Esophagus squamous epithelium (tissue), 5 donors: ENCODE measurements at regions not wholly inside any gene's neighbourhood (a gene's known extent, or its start where the extent isn't known, plus 50 kb on each side); places are given as distances from the start of the nearest gene placed in this dataset.
"Not testable (repeated sequence)": the region's sequence is repeated elsewhere in the genome, so short reads cannot be mapped to it uniquely, and the experiment has no call there.

ENCODE experiments used
- DNase-seq: peaks from one replicate; lab custom pipeline; 2025; lab: John Stamatoyannopoulos, UW
- H3K27ac ChIP-seq, 4 donors: fragments of 200-600 bp; sonication (generic); one replicate each; pipeline ENCODE4 v1.5.1; 2016 to 2019; ENCODE audit warnings: mild to moderate bottlenecking in 1 of 4
- H3K27me3 ChIP-seq, 4 donors: fragments of 200-600 bp; sonication (generic); 1 replicate in 3 of 4; 2 replicates in 1 of 4; pipeline versions ENCODE4 v1.5.1 to v1.6.0; 2017 to 2021; ENCODE audit warnings: antibody characterized with exemption in 1 of 4
- H3K36me3 ChIP-seq, 3 donors: fragments of 200-600 bp; sonication (generic); one replicate each; pipeline ENCODE4 v1.5.1; 2016 to 2019
- H3K4me1 ChIP-seq, 3 donors: fragments of 200-600 bp; sonication (generic); one replicate each; pipeline ENCODE4 v1.5.1; 2017 to 2019
- H3K4me3 ChIP-seq, 4 donors: fragments of 200-600 bp; sonication (generic); 1 replicate in 3 of 4; 2 replicates in 1 of 4; pipeline ENCODE4 v1.5.1; 2016 to 2019; ENCODE audit warnings: mild to moderate bottlenecking in 2 of 4, moderate library complexity in 1 of 4
- H3K9me3 ChIP-seq, 3 donors: fragments of 200-600 bp; sonication (generic); one replicate each; pipeline ENCODE4 v1.5.1; 2016 to 2019
- POLR2A ChIP-seq, 4 donors: fragments of 450-650 bp; IDR thresholded peaks; one replicate each; pipeline ENCODE4 v1.6.1; 2017; ENCODE audit warnings: antibody characterized with exemption in 4 of 4, mild to moderate bottlenecking in 4 of 4, moderate library complexity in 3 of 4
- WGBS, 2 donors: methylation state at CpG; one replicate each; pipeline ENCODE4 v1.1.5; 2018; 5-methylcytosine and 5-hydroxymethylcytosine counted together
- intact Hi-C: fragments of 100-400 bp; cut with DNase I; formaldehyde crosslinking; loops from one replicate; pipeline ENCODE4 v1.15.0; 2022
- TF ChIP-seq, protein P1 (sequence below), 6 experiments: fragments of 450-650 bp in 4 of 6; fragments of 200-600 bp in 2 of 6; sonication (generic) in 2 of 6; IDR thresholded peaks; one replicate each; pipeline ENCODE4 v1.5.1; 2016 to 2019; ENCODE audit warnings: antibody characterized with exemption in 6 of 6, mild to moderate bottlenecking in 4 of 6, moderate library complexity in 4 of 6
- donor health status: DM: yes; HTN: yes; CAD: no.

DNA sequence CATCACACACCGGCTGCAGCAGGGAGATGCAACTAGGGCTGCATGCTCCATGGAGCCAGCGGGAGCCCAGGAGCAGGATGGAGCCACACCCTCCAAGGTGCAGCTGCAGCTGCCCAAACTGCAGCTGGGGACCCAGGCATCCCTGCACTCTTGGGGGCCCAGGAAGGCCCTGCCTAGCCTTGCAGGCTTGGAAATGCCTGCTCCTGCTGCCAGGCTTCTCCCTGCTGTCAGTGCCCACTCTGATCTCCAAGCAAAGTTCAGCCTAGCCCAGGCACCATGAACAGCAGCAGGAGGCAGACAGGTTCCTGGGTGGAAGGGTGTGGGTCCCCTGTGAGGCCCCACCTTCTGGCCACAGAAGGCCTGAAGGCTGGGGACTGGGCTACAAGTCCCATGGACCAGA lies 1057.1 kb downstream of the CDH8 start:
- TF ChIP-seq POLR2A (IDR thresholded peaks at IDR 0.05), result no peak
- TF ChIP-seq, protein P1, sequence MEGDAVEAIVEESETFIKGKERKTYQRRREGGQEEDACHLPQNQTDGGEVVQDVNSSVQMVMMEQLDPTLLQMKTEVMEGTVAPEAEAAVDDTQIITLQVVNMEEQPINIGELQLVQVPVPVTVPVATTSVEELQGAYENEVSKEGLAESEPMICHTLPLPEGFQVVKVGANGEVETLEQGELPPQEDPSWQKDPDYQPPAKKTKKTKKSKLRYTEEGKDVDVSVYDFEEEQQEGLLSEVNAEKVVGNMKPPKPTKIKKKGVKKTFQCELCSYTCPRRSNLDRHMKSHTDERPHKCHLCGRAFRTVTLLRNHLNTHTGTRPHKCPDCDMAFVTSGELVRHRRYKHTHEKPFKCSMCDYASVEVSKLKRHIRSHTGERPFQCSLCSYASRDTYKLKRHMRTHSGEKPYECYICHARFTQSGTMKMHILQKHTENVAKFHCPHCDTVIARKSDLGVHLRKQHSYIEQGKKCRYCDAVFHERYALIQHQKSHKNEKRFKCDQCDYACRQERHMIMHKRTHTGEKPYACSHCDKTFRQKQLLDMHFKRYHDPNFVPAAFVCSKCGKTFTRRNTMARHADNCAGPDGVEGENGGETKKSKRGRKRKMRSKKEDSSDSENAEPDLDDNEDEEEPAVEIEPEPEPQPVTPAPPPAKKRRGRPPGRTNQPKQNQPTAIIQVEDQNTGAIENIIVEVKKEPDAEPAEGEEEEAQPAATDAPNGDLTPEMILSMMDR (IDR thresholded peaks at IDR 0.05), result no peak
- Histone ChIP-seq H3K4me3 (no peak overlapping the region), H3K36me3 (no peaks in the 10 kb centered on the region), H3K27ac (no peak overlapping the region), H3K9me3 (no peaks in the 10 kb centered on the region), H3K27me3 (no peaks in the 10 kb centered on the region), H3K4me1 (no peaks in the 10 kb centered on the region)
- intact Hi-C loops, result no loop called here
- 29% methylated on average over 1 of the region's 2 CpGs; no CpG with 5 or more reads in 1 of the 2 donors for WGBS, 2 donors
- no peak for DNase-seq

DNA sequence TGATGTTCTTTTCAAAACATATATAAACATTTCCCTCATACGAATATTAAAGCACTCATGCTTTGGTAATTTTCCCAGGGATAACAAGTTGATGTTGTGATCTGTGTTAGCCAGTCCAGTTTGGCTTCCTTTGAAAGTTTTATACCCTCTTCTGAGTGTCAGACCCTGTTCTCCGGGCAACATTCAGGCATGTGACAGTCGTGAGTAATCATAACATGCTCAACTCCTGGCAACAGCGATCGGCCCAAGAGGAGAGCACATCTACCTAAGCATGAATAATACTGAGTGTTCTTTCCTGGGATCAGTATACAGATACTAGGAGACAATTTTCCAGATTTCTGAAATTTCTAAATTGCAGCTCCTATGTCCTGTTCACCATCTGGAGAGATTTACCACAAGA lies 1086.4 kb downstream of the CDH8 start:
- DNase-seq, result no peak
- intact Hi-C loops, result no loop called here
- no peak for TF ChIP-seq POLR2A (IDR thresholded peaks at IDR 0.05)
- TF ChIP-seq, protein P1 (IDR thresholded peaks at IDR 0.05), result no peak
- Histone ChIP-seq H3K27me3 (no peaks in the 10 kb centered on the region), H3K27ac (no peak overlapping the region), H3K9me3 (no peaks in the 10 kb centered on the region), H3K36me3 (no peaks in the 10 kb centered on the region), H3K4me3 (no peak overlapping the region), H3K4me1 (no peaks in the 10 kb centered on the region)
- 60 to 66% methylated on average over 5 of the region's 5 CpGs for WGBS, 2 donors

DNA sequence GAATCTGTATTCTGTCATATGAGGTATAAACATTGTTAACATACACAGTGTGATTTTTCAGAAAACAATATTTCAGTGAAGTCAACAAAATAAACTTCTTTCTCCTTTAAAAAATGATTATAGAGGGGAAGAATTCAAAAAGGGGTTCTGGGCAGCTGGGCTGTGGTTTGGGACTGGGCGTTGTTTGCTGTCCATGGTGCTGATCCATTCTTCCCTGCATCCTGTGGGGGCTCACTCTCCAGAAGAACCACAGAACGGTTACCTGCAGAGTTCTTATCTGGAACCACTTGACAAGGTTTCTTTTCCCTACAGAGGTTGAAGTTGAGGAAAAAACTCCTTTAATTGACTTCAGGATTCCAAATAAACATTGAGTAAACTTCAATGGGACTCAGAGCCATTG lies 1091.0 kb downstream of the CDH8 start:
- H3K4me1 ChIP-seq, result no peaks in the 10 kb centered on the region
- intact Hi-C loops, result no loop called here
- no peak overlapping the region for H3K4me3 ChIP-seq
- TF ChIP-seq, protein P1 (IDR thresholded peaks at IDR 0.05), result no peak
- TF ChIP-seq POLR2A (IDR thresholded peaks at IDR 0.05), result no peak
- H3K9me3 ChIP-seq, result no peaks in the 10 kb centered on the region
- no peak overlapping the region for H3K27ac ChIP-seq
- H3K36me3 ChIP-seq, result no peaks in the 10 kb centered on the region
- no peaks in the 10 kb centered on the region for H3K27me3 ChIP-seq
- WGBS, 2 donors, result 0 to 10% methylated on average over 2 of the region's 2 CpGs
- DNase-seq, result no peak

DNA sequence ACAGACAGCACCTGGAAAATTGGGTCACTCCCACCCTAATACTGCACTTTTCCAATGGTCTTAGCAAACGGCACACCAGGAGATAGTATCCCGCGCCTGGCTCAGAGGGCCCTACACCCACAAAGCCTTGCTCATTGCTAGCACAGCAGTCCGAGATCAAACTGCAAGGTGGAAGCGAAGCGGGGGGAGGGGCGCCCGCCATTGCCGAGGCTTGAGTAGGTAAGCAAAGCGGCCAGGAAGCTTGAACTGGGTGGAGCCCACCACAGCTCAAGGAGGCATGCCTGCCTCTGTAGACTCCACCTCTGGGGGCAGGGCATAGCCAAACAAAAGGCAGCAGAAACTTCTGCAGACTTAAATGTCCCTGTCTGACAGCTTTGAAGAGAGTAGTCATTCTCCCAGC lies 1100.0 kb downstream of the CDH8 start:
- H3K4me1 ChIP-seq, intact Hi-C loops, H3K36me3 ChIP-seq, H3K27ac ChIP-seq, H3K4me3 ChIP-seq, H3K27me3 ChIP-seq, DNase-seq, H3K9me3 ChIP-seq: not testable (repeated sequence)
- WGBS, 2 donors, result 95% methylated on average over 3 of the region's 10 CpGs; no CpG with 5 or more reads in 1 of the 2 donors

DNA sequence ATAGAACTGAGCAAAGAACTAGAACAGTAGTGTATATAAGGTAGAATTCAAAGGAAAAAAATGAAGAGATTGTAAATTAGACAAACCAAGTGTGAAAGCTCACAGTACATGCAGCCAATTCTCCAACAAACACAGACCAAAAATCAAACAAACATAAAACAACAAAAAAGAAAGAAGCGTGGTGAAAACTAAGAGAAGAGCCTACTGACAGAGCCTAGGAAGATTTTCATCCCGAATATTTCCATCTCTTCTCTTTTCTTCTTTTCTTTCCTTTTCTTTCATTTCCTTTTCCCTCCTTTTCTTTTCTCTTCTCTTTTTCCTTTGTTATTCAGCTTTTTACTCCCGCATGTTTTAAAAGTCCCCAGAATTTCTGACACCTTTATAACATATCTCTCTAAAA lies 1103.6 kb downstream of the CDH8 start:
- WGBS, 2 donors, result 79 to 80% methylated on average over 3 of the region's 3 CpGs
- Histone ChIP-seq H3K36me3 (no peaks in the 10 kb centered on the region), H3K4me3 (no peak overlapping the region), H3K4me1 (no peaks in the 10 kb centered on the region), H3K27me3 (no peaks in the 10 kb centered on the region), H3K27ac (no peak overlapping the region), H3K9me3 (peaks cover 0 to 7% (median 0%) of the 10 kb centered on the region in 3 donors)
- TF ChIP-seq, protein P1 (IDR thresholded peaks at IDR 0.05), result no peak
- TF ChIP-seq POLR2A (IDR thresholded peaks at IDR 0.05), result no peak
- intact Hi-C loops, result no loop called here
- no peak for DNase-seq

DNA sequence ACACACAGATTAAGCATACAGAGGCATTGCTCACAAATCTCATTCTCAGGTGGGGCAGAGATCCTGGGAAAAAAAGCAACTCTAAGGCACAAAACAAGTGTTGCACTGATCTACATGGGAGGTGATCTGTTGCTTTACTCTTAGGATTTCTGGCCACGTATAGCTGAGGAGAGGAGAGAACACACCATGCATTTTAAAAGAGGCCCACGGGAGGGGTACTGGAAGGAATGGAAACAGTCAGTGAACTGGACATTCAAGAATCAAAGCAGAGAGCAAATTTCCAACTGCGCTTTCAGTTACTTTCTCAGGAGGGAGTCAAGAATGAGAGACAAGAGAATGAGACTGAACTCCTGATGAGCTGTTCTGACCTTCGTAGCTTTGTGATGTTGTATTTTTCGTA lies 1105.9 kb downstream of the CDH8 start:
- intact Hi-C loops, result no loop called here

More for the DNA sequence above, 1105.9 kb downstream of the CDH8 start:
- no peaks in the 10 kb centered on the region for H3K4me1 ChIP-seq
- no peak overlapping the region for H3K4me3 ChIP-seq
- H3K9me3 ChIP-seq, result no peaks in the 10 kb centered on the region
- no peaks in the 10 kb centered on the region for H3K27me3 ChIP-seq
- no peaks in the 10 kb centered on the region for H3K36me3 ChIP-seq
- no peak for TF ChIP-seq POLR2A (IDR thresholded peaks at IDR 0.05)
- TF ChIP-seq, protein P1 (IDR thresholded peaks at IDR 0.05), result no peak
- 59 to 71% methylated on average over 5 of the region's 5 CpGs for WGBS, 2 donors
- no peak overlapping the region for H3K27ac ChIP-seq
- DNase-seq, result no peak
